IMR-90 (cell line): ENCODE measurements at regions not wholly inside any gene's neighbourhood (a gene's known extent, or its start where the extent isn't known, plus 50 kb on each side); places are given as distances from the start of the nearest gene placed in this dataset.
A peak's percentile ranks its signal among the peaks of the same experiment; 100 is the strongest.

Experiments used
- ATAC-seq: fragments of 200-7000 bp; cut with Tn5 transposase; 2 replicates; pipeline ENCODE4 v1.9.1; 2020; ENCODE audit warnings: low read depth, mild to moderate bottlenecking, moderate library complexity
- BruUV-seq: library from RNA; stranded (reverse); fragments of 400-500 nt; replicated peaks from 2 replicates; lab custom pipeline; 2021; lab: Mats Ljungman, UMichigan
- CTCF ChIA-PET: fragments of 300-600 bp; formaldehyde crosslinking; extraction: SDS; loops from one replicate; lab custom pipeline; 2021; ENCODE audit warnings: antibody characterized with exemption; lab: Yijun Ruan, JAX
- POLR2A ChIA-PET: fragments of 300-600 bp; sonication (Branson Sonifier 250); formaldehyde crosslinking; loops from one replicate; lab custom pipeline; 2022; ENCODE audit warnings: antibody characterized with exemption; ENCODE audit not compliant: unreplicated experiment; lab: Charles Lee
- DNase-seq: peaks from one replicate; pipeline ENCODE4 v3.0.0; 2013
- H2AFZ ChIP-seq: replicated peaks from 2 replicates; pipeline ENCODE3; 2013; ENCODE audit warnings: low read length, mild to moderate bottlenecking; ENCODE audit not compliant: poor library complexity
- H2AK5ac ChIP-seq: 2 replicates; pipeline ENCODE4 v1.6.1; 2013; ENCODE audit warnings: low read depth, low read length, inconsistent platforms
- H2AK9ac ChIP-seq: replicated peaks from 2 replicates; pipeline ENCODE3; 2013; ENCODE audit warnings: mild to moderate bottlenecking, low read depth, low read length, moderate library complexity; ENCODE audit not compliant: poor library complexity
- H2BK120ac ChIP-seq: 2 replicates; pipeline ENCODE4 v1.6.1; 2013; ENCODE audit warnings: low read depth, low read length, inconsistent platforms
- H2BK15ac ChIP-seq: 3 replicates; pipeline ENCODE4 v1.6.1; 2013; ENCODE audit warnings: low read depth, low read length, inconsistent platforms
- H2BK20ac ChIP-seq: 2 replicates; pipeline ENCODE4 v1.6.1; 2013; ENCODE audit warnings: low read depth, mild to moderate bottlenecking, inconsistent platforms, low read length, moderate library complexity
- H2BK5ac ChIP-seq: 2 replicates; pipeline ENCODE4 v1.6.1; 2013; ENCODE audit warnings: mild to moderate bottlenecking, low read depth, low read length, inconsistent platforms; ENCODE audit not compliant: poor library complexity, severe bottlenecking
- H3K14ac ChIP-seq: replicated peaks from 2 replicates; pipeline ENCODE4 v1.6.1; 2013; ENCODE audit warnings: low read depth, low read length, inconsistent platforms
- H3K18ac ChIP-seq: 2 replicates; pipeline ENCODE4 v1.6.1; 2013; ENCODE audit warnings: low read depth, low read length, control low read depth
- H3K23ac ChIP-seq: 2 replicates; pipeline ENCODE4 v1.6.1; 2013; ENCODE audit warnings: low read depth, low read length, inconsistent platforms
- H3K27ac ChIP-seq: 2 replicates; pipeline ENCODE4 v1.5.1; 2013; ENCODE audit warnings: mild to moderate bottlenecking, control low read depth, low read length; ENCODE audit not compliant: insufficient read depth
- H3K27me3 ChIP-seq: 2 replicates; pipeline ENCODE4 v1.6.1; 2013; ENCODE audit warnings: low read length; ENCODE audit not compliant: control insufficient read depth, insufficient read depth
- H3K36me3 ChIP-seq: 2 replicates; pipeline ENCODE4 v1.6.1; 2013; ENCODE audit warnings: low read length, mixed read lengths; ENCODE audit not compliant: control insufficient read depth, insufficient read depth
- H3K4ac ChIP-seq: 2 replicates; pipeline ENCODE4 v1.6.1; 2013; ENCODE audit warnings: low read depth, low read length, inconsistent platforms
- H3K4me1 ChIP-seq: 2 replicates; pipeline ENCODE4 v1.6.1; 2013; ENCODE audit warnings: low read length, mixed read lengths; ENCODE audit not compliant: control insufficient read depth, insufficient read depth
- H3K4me2 ChIP-seq: 2 replicates; pipeline ENCODE4 v1.6.1; 2013; ENCODE audit warnings: low read depth, mild to moderate bottlenecking, control low read depth, low read length, moderate library complexity
- H3K4me3 ChIP-seq: 2 replicates; pipeline ENCODE4 v1.5.1; 2013; ENCODE audit warnings: low read depth, mild to moderate bottlenecking, control low read depth, low read length, moderate library complexity; ENCODE audit not compliant: insufficient read depth
- H3K56ac ChIP-seq: 2 replicates; pipeline ENCODE4 v1.6.1; 2013; ENCODE audit warnings: low read length, inconsistent platforms; ENCODE audit not compliant: insufficient read depth; ENCODE audit errors: extremely low read depth
- H3K79me1 ChIP-seq, 2 experiments: 2 replicates each; pipeline ENCODE4 v1.6.1; 2013; ENCODE audit warnings: low read length in 2 of 2, inconsistent platforms in 1 of 2, low read depth in 1 of 2
- H3K9ac ChIP-seq: 2 replicates; pipeline ENCODE4 v1.6.1; 2013; ENCODE audit warnings: low read depth, low read length, control low read depth
- H3K9me1 ChIP-seq: 2 replicates; pipeline ENCODE4 v1.6.1; 2013; ENCODE audit warnings: low read length, inconsistent platforms; ENCODE audit not compliant: insufficient read depth
- H3K9me3 ChIP-seq: 2 replicates; pipeline ENCODE4 v1.6.1; 2013; ENCODE audit warnings: low read length; ENCODE audit not compliant: control insufficient read depth, insufficient read depth
- H4K20me1 ChIP-seq: 2 replicates; pipeline ENCODE4 v1.6.1; 2013; ENCODE audit warnings: low read length, inconsistent platforms; ENCODE audit not compliant: insufficient read depth
- H4K5ac ChIP-seq: 2 replicates; pipeline ENCODE4 v1.6.1; 2013; ENCODE audit warnings: mild to moderate bottlenecking, low read depth, low read length, control low read depth
- H4K8ac ChIP-seq, 2 experiments: 2 replicates each; pipeline ENCODE4 v1.6.1; 2013; ENCODE audit warnings: low read depth in 2 of 2, low read length in 2 of 2, control low read depth in 1 of 2, inconsistent platforms in 1 of 2
- H4K91ac ChIP-seq: 2 replicates; pipeline ENCODE4 v1.6.1; 2013; ENCODE audit warnings: low read depth, low read length, inconsistent platforms; ENCODE audit not compliant: insufficient read depth
- BHLHE40 ChIP-seq: fragments of 150-350 bp; IDR thresholded peaks from 2 replicates; pipeline ENCODE4 v1.6.1; 2016; ENCODE audit warnings: mild to moderate bottlenecking, low read depth, low read length
- FOS ChIP-seq: fragments of 150-350 bp; IDR thresholded peaks from 2 replicates; pipeline ENCODE4 v1.6.1; 2016; ENCODE audit warnings: low read depth, low read length
- MAFK ChIP-seq: IDR thresholded peaks from 2 replicates; pipeline ENCODE4 v1.6.1; 2012; ENCODE audit warnings: low read depth, low read length, improper control_type of control experiment
- MXI1 ChIP-seq: IDR thresholded peaks from 2 replicates; pipeline ENCODE4 v1.6.1; 2012; ENCODE audit warnings: low read depth, mild to moderate bottlenecking, low read length, moderate library complexity, borderline replicate concordance
- NFE2L2 ChIP-seq: fragments of 150-350 bp; IDR thresholded peaks from 2 replicates; pipeline ENCODE4 v1.6.1; 2016; ENCODE audit warnings: low read depth, mild to moderate bottlenecking, low read length
- POLR2A ChIP-seq: IDR thresholded peaks from 2 replicates; pipeline ENCODE4 v1.6.1; 2012; ENCODE audit warnings: mild to moderate bottlenecking, low read depth, low read length
- RAD21 ChIP-seq: IDR thresholded peaks from 2 replicates; pipeline ENCODE4 v1.6.1; 2012; ENCODE audit warnings: low read length, improper control_type of control experiment
- RCOR1 ChIP-seq: IDR thresholded peaks from 2 replicates; pipeline ENCODE4 v1.6.1; 2012; ENCODE audit warnings: mild to moderate bottlenecking, low read length, improper control_type of control experiment; ENCODE audit not compliant: insufficient replicate concordance
- SMC3 ChIP-seq: fragments of 150-350 bp; IDR thresholded peaks from 2 replicates; pipeline ENCODE4 v1.6.1; 2016; ENCODE audit warnings: low read depth, mild to moderate bottlenecking, antibody characterized with exemption, low read length, moderate library complexity
- WGBS, 2 experiments: methylation state at CpG; one replicate each; pipeline versions ENCODE4 v1.1.5 to v1.1.7; 2013; ENCODE audit warnings: missing lambda C conversion rate in 2 of 2; ENCODE audit not compliant: insufficient read length in 1 of 2; ENCODE audit errors: extremely low coverage in 2 of 2; 5-methylcytosine and 5-hydroxymethylcytosine counted together
- dilution Hi-C: fragments of 300-500 bp; cut with HindIII; formaldehyde crosslinking; loops from one replicate; pipeline ENCODE4 v1.14.3; 2018; ENCODE audit warnings: low sequenced_read_pairs; ENCODE audit not compliant: unreplicated experiment
- in situ Hi-C: fragments of 300-500 bp; cut with MboI; formaldehyde crosslinking; loops from 3 replicates; pipeline ENCODE4 v1.14.3; 2019; ENCODE audit warnings: low sequenced_read_pairs, inconsistent platforms, mixed read lengths
- intact Hi-C: fragments of 100-400 bp; cut with micrococcal nuclease; formaldehyde crosslinking; loops from 2 replicates; pipeline ENCODE4 v1.10.0; 2022
- TF ChIP-seq, protein P1 (sequence below): fragments of 150-350 bp; IDR thresholded peaks from 2 replicates; pipeline ENCODE4 v1.6.1; 2017; ENCODE audit warnings: mild to moderate bottlenecking, antibody characterized with exemption, low read length, low read depth
- TF ChIP-seq, protein P2 (sequence below): fragments of 150-350 bp; IDR thresholded peaks from 2 replicates; pipeline ENCODE4 v1.6.1; 2016; ENCODE audit warnings: low read depth, mild to moderate bottlenecking, low read length, moderate library complexity, borderline replicate concordance
- TF ChIP-seq, protein P3 (sequence below): conservative IDR thresholded peaks from 2 replicates; pipeline ENCODE4 v1.5.1; 2012; ENCODE audit warnings: mild to moderate bottlenecking, low read depth, low read length, improper control_type of control experiment

DNA sequence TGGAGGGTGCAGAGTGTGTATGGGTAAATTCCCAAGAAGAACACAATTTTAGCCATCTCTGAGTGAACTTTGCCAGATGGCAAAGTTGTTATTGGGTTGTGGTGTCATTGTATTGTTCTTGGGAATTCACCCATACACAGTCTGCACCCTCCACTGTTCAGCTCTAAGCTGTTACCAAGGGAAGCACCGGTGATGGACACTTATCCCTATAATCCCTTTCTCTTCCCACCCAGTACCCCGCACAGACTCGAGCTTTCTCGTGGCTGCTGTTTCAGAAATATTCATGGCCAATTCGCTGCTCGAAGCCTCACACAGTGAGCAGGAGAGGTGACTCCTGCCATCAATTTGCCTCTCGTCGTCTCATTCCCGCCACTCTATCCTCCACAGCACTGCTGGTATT, 95.7 kb upstream of the PALMD start:
- Histone ChIP-seq H2BK5ac (no peak overlapping the region), H3K56ac (no peak overlapping the region), H3K23ac (peak overlapping the region; percentile 24; the same call in 1 of the 2 replicates), H4K91ac (no peak overlapping the region; the same call in 1 of the 2 replicates), H3K79me1 (no peaks in the 10 kb centered on the region), H4K20me1 (no peaks in the 10 kb centered on the region), H2AFZ (peak overlapping the region; percentile 72), H3K4ac (peak overlapping the region; percentile 12; the same call in 1 of the 2 replicates), H3K14ac (no peak overlapping the region), H4K8ac (no peak overlapping the region), H4K5ac (no peak overlapping the region), H3K36me3 (no peaks in the 10 kb centered on the region), H2BK15ac (no peak overlapping the region; the same call in 2 of the 3 replicates), H3K9ac (no peak overlapping the region), H2AK5ac (peak overlapping the region; percentile 80), H2AK9ac (no peak overlapping the region), H3K4me3 (no peak overlapping the region), H3K27me3 (no peaks in the 10 kb centered on the region), H2BK20ac (no peak overlapping the region), H3K4me1 (peaks cover 4% of the 10 kb centered on the region; the same call in 1 of the 2 replicates), H3K9me1 (no peaks in the 10 kb centered on the region; the same call in 1 of the 2 replicates), H2BK120ac (no peak overlapping the region), H3K9me3 (no peaks in the 10 kb centered on the region), H3K27ac (no peak overlapping the region), H3K4me2 (no peak overlapping the region), H3K18ac (no peak overlapping the region)
- 94% methylated on average over 9 of the region's 9 CpGs; no CpG with 5 or more reads in 1 of the 2 experiments for WGBS, 2 experiments
- POLR2A ChIA-PET: no interaction called here
- DNase-seq (no peak), ATAC-seq (no peak)
- TF ChIP-seq MAFK (no peak), RCOR1 (no peak), MXI1 (no peak), SMC3 (no peak), NFE2L2 (no peak), RAD21 (no peak), POLR2A (no peak), FOS (no peak), BHLHE40 (no peak)
- TF ChIP-seq, protein P1, sequence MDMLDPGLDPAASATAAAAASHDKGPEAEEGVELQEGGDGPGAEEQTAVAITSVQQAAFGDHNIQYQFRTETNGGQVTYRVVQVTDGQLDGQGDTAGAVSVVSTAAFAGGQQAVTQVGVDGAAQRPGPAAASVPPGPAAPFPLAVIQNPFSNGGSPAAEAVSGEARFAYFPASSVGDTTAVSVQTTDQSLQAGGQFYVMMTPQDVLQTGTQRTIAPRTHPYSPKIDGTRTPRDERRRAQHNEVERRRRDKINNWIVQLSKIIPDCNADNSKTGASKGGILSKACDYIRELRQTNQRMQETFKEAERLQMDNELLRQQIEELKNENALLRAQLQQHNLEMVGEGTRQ: no peak
- TF ChIP-seq, protein P2, sequence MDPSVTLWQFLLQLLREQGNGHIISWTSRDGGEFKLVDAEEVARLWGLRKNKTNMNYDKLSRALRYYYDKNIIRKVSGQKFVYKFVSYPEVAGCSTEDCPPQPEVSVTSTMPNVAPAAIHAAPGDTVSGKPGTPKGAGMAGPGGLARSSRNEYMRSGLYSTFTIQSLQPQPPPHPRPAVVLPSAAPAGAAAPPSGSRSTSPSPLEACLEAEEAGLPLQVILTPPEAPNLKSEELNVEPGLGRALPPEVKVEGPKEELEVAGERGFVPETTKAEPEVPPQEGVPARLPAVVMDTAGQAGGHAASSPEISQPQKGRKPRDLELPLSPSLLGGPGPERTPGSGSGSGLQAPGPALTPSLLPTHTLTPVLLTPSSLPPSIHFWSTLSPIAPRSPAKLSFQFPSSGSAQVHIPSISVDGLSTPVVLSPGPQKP: no peak
- TF ChIP-seq, protein P3, sequence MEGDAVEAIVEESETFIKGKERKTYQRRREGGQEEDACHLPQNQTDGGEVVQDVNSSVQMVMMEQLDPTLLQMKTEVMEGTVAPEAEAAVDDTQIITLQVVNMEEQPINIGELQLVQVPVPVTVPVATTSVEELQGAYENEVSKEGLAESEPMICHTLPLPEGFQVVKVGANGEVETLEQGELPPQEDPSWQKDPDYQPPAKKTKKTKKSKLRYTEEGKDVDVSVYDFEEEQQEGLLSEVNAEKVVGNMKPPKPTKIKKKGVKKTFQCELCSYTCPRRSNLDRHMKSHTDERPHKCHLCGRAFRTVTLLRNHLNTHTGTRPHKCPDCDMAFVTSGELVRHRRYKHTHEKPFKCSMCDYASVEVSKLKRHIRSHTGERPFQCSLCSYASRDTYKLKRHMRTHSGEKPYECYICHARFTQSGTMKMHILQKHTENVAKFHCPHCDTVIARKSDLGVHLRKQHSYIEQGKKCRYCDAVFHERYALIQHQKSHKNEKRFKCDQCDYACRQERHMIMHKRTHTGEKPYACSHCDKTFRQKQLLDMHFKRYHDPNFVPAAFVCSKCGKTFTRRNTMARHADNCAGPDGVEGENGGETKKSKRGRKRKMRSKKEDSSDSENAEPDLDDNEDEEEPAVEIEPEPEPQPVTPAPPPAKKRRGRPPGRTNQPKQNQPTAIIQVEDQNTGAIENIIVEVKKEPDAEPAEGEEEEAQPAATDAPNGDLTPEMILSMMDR: no peak
- dilution Hi-C loops (no loop called here), in situ Hi-C loops (no loop called here), intact Hi-C loops (no loop called here)
- CTCF ChIA-PET: no interaction called here
- BruUV-seq: no TSS peak
